ENCODE measurements at regions not wholly inside any gene's neighbourhood (a gene's known extent, or its start where the extent isn't known, plus 50 kb on each side); places are given as distances from the start of the nearest gene placed in this dataset.

GRCh38 chr5:157994906-157995519 is 136.1 kb upstream of the CLINT1 start:
- 0% methylated on average over 4 of the region's 8 CpGs for WGBS (ENCODE audit: low lambda C conversion rate)
- in situ Hi-C loops (cut with HindIII; ENCODE audit: extremely low pct_ligation_motif_present, low pct_unique_long_range_greater_than_20kb): no loop called here
- no peak for TF ChIP-seq ZNF790 (CRISPR knock-in tag; IDR thresholded peaks at IDR 0.05; ENCODE audit: borderline replicate concordance)
- peak; percentile 60; the same call in 1 of the 2 replicates for TF ChIP-seq RAD21 (CRISPR knock-in tag; IDR thresholded peaks at IDR 0.05)
- no peak for TF ChIP-seq RBFOX2 (IDR thresholded peaks at IDR 0.05; ENCODE audit: low read depth, low read length)
- 0 out of 2 replicates have a peak, but pooled peaks have one; percentile 37 for TF ChIP-seq ZFP82 (CRISPR knock-in tag; IDR thresholded peaks at IDR 0.05; ENCODE audit: borderline replicate concordance)
- TF ChIP-seq CBX1 (IDR thresholded peaks at IDR 0.05; ENCODE audit: low read depth): no peak
- TF ChIP-seq SMC3 (IDR thresholded peaks at IDR 0.05; ENCODE audit: low read length): peak; percentile 85
- TF ChIP-seq ZNF121 (CRISPR knock-in tag; IDR thresholded peaks at IDR 0.05): no peak
- TF ChIP-seq ZNF512B (CRISPR knock-in tag; IDR thresholded peaks at IDR 0.05; ENCODE audit: borderline replicate concordance): 0 out of 2 replicates have a peak, but pooled peaks have one; percentile 39
- TF ChIP-seq MYPOP (CRISPR knock-in tag; IDR thresholded peaks at IDR 0.05): no peak
- 0 out of 2 replicates have a peak, but pooled peaks have one; percentile 19 for TF ChIP-seq MIXL1 (CRISPR knock-in tag; IDR thresholded peaks at IDR 0.05)
- no peak for TF ChIP-seq ZNF782 (CRISPR knock-in tag; IDR thresholded peaks at IDR 0.05; ENCODE audit: borderline replicate concordance)
- TF ChIP-seq STAT6 (CRISPR knock-in tag; IDR thresholded peaks at IDR 0.05; ENCODE audit: borderline replicate concordance): no peak
- no peak for TF ChIP-seq IRX3 (CRISPR knock-in tag; IDR thresholded peaks at IDR 0.05; ENCODE audit: borderline replicate concordance, low read depth)
- 0 out of 2 replicates have a peak, but pooled peaks have one; percentile 29 for TF ChIP-seq ZMYM4 (CRISPR knock-in tag; IDR thresholded peaks at IDR 0.05)
- no peak for TF ChIP-seq ZNF460 (CRISPR knock-in tag; IDR thresholded peaks at IDR 0.05; ENCODE audit: borderline replicate concordance)
- no peak for TF ChIP-seq ZNF335 (CRISPR knock-in tag; IDR thresholded peaks at IDR 0.05)
- TF ChIP-seq THAP11 (CRISPR knock-in tag; IDR thresholded peaks at IDR 0.05): 0 out of 2 replicates have a peak, but pooled peaks have one; percentile 19

More at GRCh38 chr5:157994906-157995519, 136.1 kb upstream of the CLINT1 start:
- Histone ChIP-seq H3K9ac (ENCODE audit: insufficient read depth, low read depth, low read length) (no peak overlapping the region), H3K36me3 (replicated peaks in 1 of 2; ENCODE audit: control insufficient read depth in 1 of 2, insufficient read depth in 2 of 2, low read length in 2 of 2) (no peaks in the 10 kb centered on the region), H3K27ac (ENCODE audit: extremely low read length, insufficient read depth, low read length) (no peak overlapping the region), H3K79me2 (ENCODE audit: insufficient read depth, low read length) (no peaks in the 10 kb centered on the region), H3K4me2 (ENCODE audit: low read depth, low read length) (peak overlapping the region; percentile 83), H3K9me3 (ENCODE audit: low read length) (no peaks in the 10 kb centered on the region), H3K4me1 (ENCODE audit: insufficient read depth, low read length) (peaks cover 6% of the 10 kb centered on the region; the same call in 1 of the 2 replicates), H2AFZ (ENCODE audit: low read length) (peak overlapping the region; percentile 86), H3K4me3 (replicated peaks in 1 of 3; ENCODE audit: insufficient read depth in 1 of 3, low read depth in 2 of 3, low read length in 3 of 3) (peak overlapping the region in 1 of 3 experiments; percentile 23; a peak in 1 of 6 replicates), H3K27me3 (ENCODE audit: control insufficient read depth in 1 of 2, insufficient read depth in 2 of 2, low read length in 2 of 2) (0 out of 5 replicates have a peak, but pooled peaks cover 0 to 6% of the 10 kb centered on the region in 2 experiments), H4K20me1 (ENCODE audit: insufficient read depth, low read length) (no peaks in the 10 kb centered on the region)
- FAIRE-seq (peak; percentile 83), ATAC-seq (peak; percentile 100), DNase-seq (ENCODE audit: low spot score) (peak; percentile 41)
- CTCF ChIA-PET (ENCODE audit: low intra/inter-chr PET ratio, low total read pairs): interaction anchor here (1.3 to 2.6 kb wide), 3 partner anchors 174 to 233 kb away, joined by 6 to 15 read pairs (median 8); no protein-coding TSS in a partner anchor
- BruUV-seq (replicated peaks): no TSS peak
- intact Hi-C loops (cut with micrococcal nuclease; ENCODE audit: unreplicated experiment): loop anchor here (1.0 kb wide), 4 partner anchors 140 to 233 kb away; no protein-coding TSS in a partner anchor
- POLR2A ChIA-PET: no interaction called here
